A549 (cell line): ENCODE measurements at regions not wholly inside any gene's neighbourhood (a gene's known extent, or its start where the extent isn't known, plus 50 kb on each side); places are given as distances from the start of the nearest gene placed in this dataset.

ENCODE experiments used
- ATAC-seq, 2 experiments: fragments of 200-7000 bp in 1 of 2; fragments of >200 bp in 1 of 2; cut with Nextera tagmentation in 1 of 2; cut with Tn5 transposase in 1 of 2; 3 replicates each; pipeline versions ENCODE4 v1.8.0 to v1.9.1; 2018 to 2020; ENCODE audit warnings: mild to moderate bottlenecking in 1 of 2, moderate library complexity in 1 of 2
- CTCF ChIA-PET: fragments of 300-600 bp; sonication (Branson Sonifier 250); formaldehyde crosslinking; extraction: SDS; loops from one replicate; lab custom pipeline; 2021; ENCODE audit warnings: antibody characterized with exemption, inconsistent platforms; lab: Yijun Ruan, JAX
- POLR2A ChIA-PET: fragments of 350-600 bp; formaldehyde crosslinking; extraction: SDS; loops from one replicate; lab custom pipeline; 2021; ENCODE audit warnings: antibody characterized with exemption, inconsistent platforms; lab: Yijun Ruan, JAX
- DNase-seq, 2 experiments: peaks; one replicate each; pipeline versions ENCODE4 v3.0.0 to v3.0.0-alpha.2; 2011 to 2016; ENCODE audit warnings: low read depth in 1 of 2, low spot score in 1 of 2
- FAIRE-seq: peaks from 2 replicates; lab custom pipeline; 2011; peaks lifted over from hg19 to GRCh38; lab: Jason Lieb, UNC
- H3K27ac ChIP-seq, 2 experiments: fragments of >200 bp; sonication (Bioruptor Twin); formaldehyde crosslinking; 3 replicates each; pipeline ENCODE4 v1.5.1; 2016 to 2017
- H3K4me1 ChIP-seq: fragments of >200 bp; sonication (Bioruptor Twin); formaldehyde crosslinking; 3 replicates; pipeline ENCODE4 v1.6.1; 2016
- H3K4me2 ChIP-seq: fragments of >200 bp; sonication (Bioruptor Twin); formaldehyde crosslinking; 3 replicates; pipeline ENCODE4 v1.6.1; 2016
- H3K4me3 ChIP-seq: fragments of >200 bp; sonication (Bioruptor Twin); formaldehyde crosslinking; 3 replicates; pipeline ENCODE4 v1.5.1; 2016
- H3K9me3 ChIP-seq: fragments of >200 bp; sonication (Bioruptor Twin); formaldehyde crosslinking; 3 replicates; pipeline ENCODE4 v1.6.1; 2016
- BCL3 ChIP-seq: fragments of >200 bp; sonication (Bioruptor Twin); formaldehyde crosslinking; IDR thresholded peaks from 3 replicates; pipeline ENCODE4 v1.6.1; 2016
- CBX8 ChIP-seq: fragments of 200-600 bp; sonication (generic); IDR thresholded peaks from 2 replicates; pipeline ENCODE4 v1.6.1; 2016
- E2F6 ChIP-seq: IDR thresholded peaks from 2 replicates; pipeline ENCODE4 v1.6.1; 2012; ENCODE audit warnings: low read depth, borderline replicate concordance
- EHMT2 ChIP-seq: fragments of 200-600 bp; sonication (generic); IDR thresholded peaks from 2 replicates; pipeline ENCODE4 v1.6.1; 2016; ENCODE audit warnings: antibody characterized with exemption, low read depth, mild to moderate bottlenecking, moderate library complexity
- ELK1 ChIP-seq: fragments of 150-350 bp; IDR thresholded peaks from 2 replicates; pipeline ENCODE4 v1.6.1; 2014; ENCODE audit warnings: low read depth, mild to moderate bottlenecking, low read length
- FOXS1 ChIP-seq: fragments of 250-450 bp; sonication (Bioruptor Pico); IDR thresholded peaks from 2 replicates; pipeline ENCODE4 v1.5.0; 2020; ENCODE audit warnings: mild to moderate bottlenecking, moderate library complexity
- HES2 ChIP-seq: fragments of >200 bp; sonication (Bioruptor Twin); formaldehyde crosslinking; IDR thresholded peaks from 2 replicates; pipeline ENCODE4 v1.6.1; 2016
- HOXA7 ChIP-seq: fragments of 250-450 bp; sonication (Bioruptor Pico); IDR thresholded peaks from 2 replicates; pipeline ENCODE4 v1.5.0; 2020; ENCODE audit warnings: mild to moderate bottlenecking, moderate library complexity
- JUN ChIP-seq, 2 experiments: fragments of >200 bp; sonication (Bioruptor Twin); formaldehyde crosslinking; IDR thresholded peaks; 2 replicates in 1 of 2; 3 replicates in 1 of 2; pipeline ENCODE4 v1.6.1; 2016 to 2017
- MAFK ChIP-seq: fragments of 450-650 bp; IDR thresholded peaks from 2 replicates; pipeline ENCODE4 v1.6.1; 2014; ENCODE audit not compliant: partially characterized antibody
- MAX ChIP-seq: IDR thresholded peaks from 2 replicates; pipeline ENCODE4 v1.6.1; 2012
- PHF8 ChIP-seq: fragments of 200-600 bp; sonication (generic); IDR thresholded peaks from 2 replicates; pipeline ENCODE4 v1.6.1; 2016; ENCODE audit warnings: low read depth, mild to moderate bottlenecking, antibody characterized with exemption, moderate library complexity, borderline replicate concordance
- RNF2 ChIP-seq: fragments of 200-600 bp; sonication (generic); IDR thresholded peaks from 2 replicates; pipeline ENCODE4 v1.6.1; 2016; ENCODE audit warnings: low read depth, mild to moderate bottlenecking, antibody characterized with exemption, moderate library complexity, borderline replicate concordance
- SMC3 ChIP-seq: fragments of >200 bp; sonication (Bioruptor Twin); formaldehyde crosslinking; IDR thresholded peaks from 3 replicates; pipeline ENCODE4 v1.6.1; 2018; ENCODE audit warnings: inconsistent platforms
- TFCP2L1 ChIP-seq: fragments of 250-450 bp; sonication (Bioruptor Pico); IDR thresholded peaks from 2 replicates; pipeline ENCODE4 v1.5.0; 2021; ENCODE audit warnings: mild to moderate bottlenecking
- ZFP36 ChIP-seq: fragments of 450-650 bp; IDR thresholded peaks from 2 replicates; pipeline ENCODE4 v1.6.1; 2014; ENCODE audit warnings: borderline replicate concordance; ENCODE audit not compliant: partially characterized antibody
- WGBS: methylation state at CpG from one replicate; pipeline ENCODE4 v1.1.6; 2017; ENCODE audit errors: missing lambda C conversion rate; 5-methylcytosine and 5-hydroxymethylcytosine counted together

GRCh38 chr11:104618954-104619353 lies 279.3 kb downstream of the CASP12 start:
- TF ChIP-seq SMC3, result no peak
- POLR2A ChIA-PET, result no interaction called here
- CTCF ChIA-PET, result no interaction called here
- FAIRE-seq (no peak), ATAC-seq (no peak), DNase-seq (no peak)
- H3K9me3 ChIP-seq, result no peaks in the 10 kb centered on the region
- 84% methylated on average over 4 of the region's 4 CpGs for WGBS
- 0 out of 3 replicates have a peak, but pooled peaks cover 3% of the 10 kb centered on the region for H3K4me1 ChIP-seq
- no peak overlapping the region for H3K27ac ChIP-seq
- no peak overlapping the region for H3K4me3 ChIP-seq
- H3K4me2 ChIP-seq, result no peak overlapping the region

GRCh38 chr11:104614961-104615360 lies 283.3 kb downstream of the CASP12 start:
- no peak for TF ChIP-seq PHF8
- TF ChIP-seq HOXA7 (CRISPR knock-in tag), result no peak
- TF ChIP-seq FOXS1, result no peak
- no peak for TF ChIP-seq TFCP2L1 (CRISPR knock-in tag)
- no peak for TF ChIP-seq ELK1
- no peak for TF ChIP-seq E2F6
- no peak for TF ChIP-seq HES2
- no peak for TF ChIP-seq JUN (IDR thresholded peaks at IDR 0.05)
- TF ChIP-seq RNF2, result no peak
- TF ChIP-seq MAX, result no peak
- Histone ChIP-seq H3K9me3 (no peaks in the 10 kb centered on the region), H3K4me1 (no peaks in the 10 kb centered on the region), H3K27ac (no peak overlapping the region), H3K4me3 (no peak overlapping the region), H3K4me2 (no peak overlapping the region)
- POLR2A ChIA-PET, result no interaction called here
- no peak for FAIRE-seq
- WGBS, result 91% methylated on average over 1 of the region's 1 CpG
- no peak for DNase-seq
- CTCF ChIA-PET, result no interaction called here
- ATAC-seq, result no peak

- 42% methylated on average over 1 of the region's 1 CpG for WGBS
- CTCF ChIA-PET, result no interaction called here
Measured at GRCh38 chr11:104614117-104614680, 284.1 kb downstream of the CASP12 start.

GRCh38 chr11:104610635-104611034 lies 287.6 kb downstream of the CASP12 start:
- no peak for DNase-seq
- Histone ChIP-seq H3K27ac (no peak overlapping the region), H3K9me3 (no peaks in the 10 kb centered on the region), H3K4me2 (no peak overlapping the region), H3K4me1 (no peaks in the 10 kb centered on the region), H3K4me3 (no peak overlapping the region)
- FAIRE-seq, result no peak
- POLR2A ChIA-PET, result no interaction called here
- peak; percentile 26 for TF ChIP-seq MAFK
- TF ChIP-seq EHMT2, result no peak
- TF ChIP-seq ZFP36, result no peak
- WGBS, result 29% methylated on average over 3 of the region's 3 CpGs
- CTCF ChIA-PET, result no interaction called here
- ATAC-seq, result no peak

More at GRCh38 chr11:104614117-104614680, 284.1 kb downstream of the CASP12 start:
- no peak for DNase-seq
- Histone ChIP-seq H3K27ac (no peak overlapping the region), H3K9me3 (no peaks in the 10 kb centered on the region), H3K4me1 (no peaks in the 10 kb centered on the region)
- no peak for TF ChIP-seq CBX8
- TF ChIP-seq MAFK, result no peak
- no peak for TF ChIP-seq BCL3
- TF ChIP-seq, all 56 proteins: peak for 0
- no peak for ATAC-seq
- H3K4me3 ChIP-seq, result no peak overlapping the region
- no peak for FAIRE-seq
- no peak overlapping the region for H3K4me2 ChIP-seq
- POLR2A ChIA-PET, result no interaction called here
